ENCODE measurements at regions not wholly inside any gene's neighbourhood (a gene's known extent, or its start where the extent isn't known, plus 50 kb on each side); places are given as distances from the start of the nearest gene placed in this dataset.
"Not testable (repeated sequence)": the region's sequence is repeated elsewhere in the genome, so short reads cannot be mapped to it uniquely, and the experiment has no call there.

- H3K27ac ChIP-seq: no peak overlapping the region
These were observed 62.2 kb upstream of the IGFBP5 start for GRCh38 chr2:216757532-216757931.

DNA sequence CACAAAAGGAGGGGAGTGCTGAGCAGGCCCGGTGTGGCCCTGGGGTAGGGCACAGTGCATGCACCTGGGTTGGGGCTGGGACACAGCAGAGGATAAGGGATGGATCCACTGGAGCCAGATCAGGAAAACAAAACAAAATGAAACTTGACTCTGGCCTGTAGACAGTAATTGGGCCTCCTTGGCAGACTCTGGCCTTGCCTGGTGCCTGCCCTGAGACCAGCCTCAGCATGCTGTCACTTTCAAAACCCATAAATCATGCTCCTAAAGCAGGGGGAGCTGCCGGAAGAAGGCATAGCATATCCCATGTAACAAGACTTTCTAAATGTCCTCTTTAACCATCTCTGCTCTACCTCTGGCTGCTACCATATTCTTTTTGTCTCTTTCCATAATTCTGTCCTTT is 61.1 kb upstream of the IGFBP5 start:
- no peak for TF ChIP-seq CTCF (IDR thresholded peaks at IDR 0.05)
- no peak for DNase-seq (ENCODE audit: low spot score)
- H3K27ac ChIP-seq: no peak overlapping the region
- H3K4me3 ChIP-seq: no peak overlapping the region

More at GRCh38 chr2:216757532-216757931, 62.2 kb upstream of the IGFBP5 start:
- no peak for DNase-seq (ENCODE audit: low spot score)
- no peak overlapping the region for H3K4me3 ChIP-seq
- no peak for TF ChIP-seq CTCF (IDR thresholded peaks at IDR 0.05)

- TF ChIP-seq CTCF (IDR thresholded peaks at IDR 0.05): no peak
- Histone ChIP-seq H3K4me3 (no peak overlapping the region), H3K27ac (no peak overlapping the region)
- no peak for DNase-seq (ENCODE audit: low spot score)
These were observed 59.5 kb upstream of the IGFBP5 start for GRCh38 chr2:216754812-216755211.

GRCh38 chr2:216754336-216754735 is 59.0 kb upstream of the IGFBP5 start:
- Histone ChIP-seq H3K4me3 (no peak overlapping the region), H3K27ac (no peak overlapping the region)
- DNase-seq (ENCODE audit: low spot score): no peak
- no peak for TF ChIP-seq CTCF (IDR thresholded peaks at IDR 0.05)

GRCh38 chr2:216752855-216753505 is 57.6 kb upstream of the IGFBP5 start:
- DNase-seq (ENCODE audit: low spot score): no peak
- TF ChIP-seq CTCF (IDR thresholded peaks at IDR 0.05): no peak
- Histone ChIP-seq H3K27ac (no peak overlapping the region), H3K4me3 (no peak overlapping the region)

GRCh38 chr2:216750750-216751149 is 55.4 kb upstream of the IGFBP5 start:
- not testable (repeated sequence) for H3K27ac ChIP-seq; H3K4me3 ChIP-seq; DNase-seq (ENCODE audit: low spot score)

- DNase-seq (ENCODE audit: low spot score); H3K4me3 ChIP-seq; H3K27ac ChIP-seq: not testable (repeated sequence)
These were observed 50.9 kb upstream of the IGFBP5 start for GRCh38 chr2:216746268-216746667.

- TF ChIP-seq CTCF (IDR thresholded peaks at IDR 0.05): no peak
- DNase-seq (ENCODE audit: low spot score): no peak
- Histone ChIP-seq H3K4me3 (no peak overlapping the region), H3K27ac (no peak overlapping the region)
These were observed 50.1 kb upstream of the IGFBP5 start for GRCh38 chr2:216745453-216745852.
